ENCODE measurements at regions not wholly inside any gene's neighbourhood (a gene's known extent, or its start where the extent isn't known, plus 50 kb on each side); places are given as distances from the start of the nearest gene placed in this dataset.

- no peaks in the 10 kb centered on the region for H3K27me3 ChIP-seq
- no peak overlapping the region for H3K4me3 ChIP-seq
- H3K9me3 ChIP-seq (ENCODE audit: low read depth): no peaks in the 10 kb centered on the region
- WGBS (ENCODE audit: low lambda C conversion rate, missing lambda C conversion rate): 94% methylated on average over 3 of the region's 3 CpGs
- H4K20me1 ChIP-seq (ENCODE audit: insufficient read depth, poor library complexity, severe bottlenecking): no peaks in the 10 kb centered on the region
- H3K9me2 ChIP-seq (replicated peaks; ENCODE audit: insufficient read depth): no peaks in the 10 kb centered on the region
- peaks cover 27% of the 10 kb centered on the region for H3K4me1 ChIP-seq (ENCODE audit: insufficient read depth)
- no peak overlapping the region for H2AFZ ChIP-seq
- H3K4me2 ChIP-seq: no peak overlapping the region
- H3K27ac ChIP-seq: no peak overlapping the region
- H3K36me3 ChIP-seq (replicated peaks; ENCODE audit: insufficient read depth, low read depth): no peaks in the 10 kb centered on the region
- DNase-seq (ENCODE audit: low spot score): no peak
- TF ChIP-seq EZH2 (IDR thresholded peaks at IDR 0.05; ENCODE audit: borderline replicate concordance): no peak
- no peak for TF ChIP-seq CTCF (IDR thresholded peaks at IDR 0.05; ENCODE audit: poor library complexity)
- TF ChIP-seq EZH2phosphoT487 (IDR thresholded peaks at IDR 0.05; ENCODE audit: low read depth, severe bottlenecking, unreplicated experiment): no peak
- no peaks in the 10 kb centered on the region for H3K79me2 ChIP-seq
Measured at GRCh38 chr5:159507661-159508060, 177.4 kb upstream of the IL12B start.

GRCh38 chr5:159508344-159508743, 178.1 kb upstream of the IL12B start:
- TF ChIP-seq EZH2phosphoT487 (IDR thresholded peaks at IDR 0.05; ENCODE audit: low read depth, severe bottlenecking, unreplicated experiment) (no peak), CTCF (IDR thresholded peaks at IDR 0.05; ENCODE audit: poor library complexity) (no peak), EZH2 (IDR thresholded peaks at IDR 0.05; ENCODE audit: borderline replicate concordance) (no peak)
- Histone ChIP-seq H3K36me3 (replicated peaks; ENCODE audit: insufficient read depth, low read depth) (no peaks in the 10 kb centered on the region), H4K20me1 (ENCODE audit: insufficient read depth, poor library complexity, severe bottlenecking) (no peaks in the 10 kb centered on the region), H3K27me3 (no peaks in the 10 kb centered on the region), H3K4me1 (ENCODE audit: insufficient read depth) (peaks cover 27% of the 10 kb centered on the region), H3K9me2 (replicated peaks; ENCODE audit: insufficient read depth) (no peaks in the 10 kb centered on the region), H3K27ac (no peak overlapping the region), H3K4me3 (no peak overlapping the region), H2AFZ (no peak overlapping the region), H3K9me3 (ENCODE audit: low read depth) (no peaks in the 10 kb centered on the region), H3K4me2 (no peak overlapping the region), H3K79me2 (no peaks in the 10 kb centered on the region)
- no peak for DNase-seq (ENCODE audit: low spot score)
- 97% methylated on average over 5 of the region's 5 CpGs for WGBS (ENCODE audit: low lambda C conversion rate, missing lambda C conversion rate)

- peaks cover 25% of the 10 kb centered on the region for H3K4me1 ChIP-seq (ENCODE audit: insufficient read depth)
- no peak for DNase-seq (ENCODE audit: low spot score)
- no peaks in the 10 kb centered on the region for H3K9me3 ChIP-seq (ENCODE audit: low read depth)
- WGBS (ENCODE audit: low lambda C conversion rate, missing lambda C conversion rate): 91% methylated on average over 7 of the region's 7 CpGs
- H3K4me2 ChIP-seq: no peak overlapping the region
- no peaks in the 10 kb centered on the region for H3K79me2 ChIP-seq
- no peak overlapping the region for H3K4me3 ChIP-seq
- H3K27me3 ChIP-seq: no peaks in the 10 kb centered on the region
- H3K36me3 ChIP-seq (replicated peaks; ENCODE audit: insufficient read depth, low read depth): no peaks in the 10 kb centered on the region
- no peaks in the 10 kb centered on the region for H4K20me1 ChIP-seq (ENCODE audit: insufficient read depth, poor library complexity, severe bottlenecking)
- no peak for TF ChIP-seq CTCF (IDR thresholded peaks at IDR 0.05; ENCODE audit: poor library complexity)
- TF ChIP-seq EZH2 (IDR thresholded peaks at IDR 0.05; ENCODE audit: borderline replicate concordance): no peak
- TF ChIP-seq EZH2phosphoT487 (IDR thresholded peaks at IDR 0.05; ENCODE audit: low read depth, severe bottlenecking, unreplicated experiment): no peak
- no peak overlapping the region for H2AFZ ChIP-seq
- H3K27ac ChIP-seq: no peak overlapping the region
- H3K9me2 ChIP-seq (replicated peaks; ENCODE audit: insufficient read depth): no peaks in the 10 kb centered on the region
Measured at GRCh38 chr5:159509002-159509660, 178.8 kb upstream of the IL12B start.

Measured in hepatocyte (in vitro differentiated cells).